ENCODE measurements at regions not wholly inside any gene's neighbourhood (a gene's known extent, or its start where the extent isn't known, plus 50 kb on each side); places are given as distances from the start of the nearest gene placed in this dataset.
"Not testable (repeated sequence)": the region's sequence is repeated elsewhere in the genome, so short reads cannot be mapped to it uniquely, and the experiment has no call there.

GRCh38 chr15:39030291-39031070 is 465.9 kb upstream of the RASGRP1 start:
- TF ChIP-seq TOX (CRISPR knock-in tag; IDR thresholded peaks at IDR 0.05; ENCODE audit: borderline replicate concordance) (no peak), SNAI2 (CRISPR knock-in tag; IDR thresholded peaks at IDR 0.05) (no peak), CSRNP3 (CRISPR knock-in tag; IDR thresholded peaks at IDR 0.05) (no peak)
- no peak for ATAC-seq

GRCh38 chr15:39031596-39031995 is 467.0 kb upstream of the RASGRP1 start:
- TF ChIP-seq CREB5 (CRISPR knock-in tag; IDR thresholded peaks at IDR 0.05; ENCODE audit: low read depth): no peak
- TF ChIP-seq ZNF70 (CRISPR knock-in tag; IDR thresholded peaks at IDR 0.05): no peak
- no peak for TF ChIP-seq ISL1 (CRISPR knock-in tag; IDR thresholded peaks at IDR 0.05)
- TF ChIP-seq CSDC2 (CRISPR knock-in tag; IDR thresholded peaks at IDR 0.05): no peak
- no peak for TF ChIP-seq ZFP30 (CRISPR knock-in tag; IDR thresholded peaks at IDR 0.05)
- no peak for TF ChIP-seq PPARA (CRISPR knock-in tag; IDR thresholded peaks at IDR 0.05; ENCODE audit: borderline replicate concordance)
- no peak for TF ChIP-seq TOX (CRISPR knock-in tag; IDR thresholded peaks at IDR 0.05; ENCODE audit: borderline replicate concordance)
- TF ChIP-seq, protein P1, sequence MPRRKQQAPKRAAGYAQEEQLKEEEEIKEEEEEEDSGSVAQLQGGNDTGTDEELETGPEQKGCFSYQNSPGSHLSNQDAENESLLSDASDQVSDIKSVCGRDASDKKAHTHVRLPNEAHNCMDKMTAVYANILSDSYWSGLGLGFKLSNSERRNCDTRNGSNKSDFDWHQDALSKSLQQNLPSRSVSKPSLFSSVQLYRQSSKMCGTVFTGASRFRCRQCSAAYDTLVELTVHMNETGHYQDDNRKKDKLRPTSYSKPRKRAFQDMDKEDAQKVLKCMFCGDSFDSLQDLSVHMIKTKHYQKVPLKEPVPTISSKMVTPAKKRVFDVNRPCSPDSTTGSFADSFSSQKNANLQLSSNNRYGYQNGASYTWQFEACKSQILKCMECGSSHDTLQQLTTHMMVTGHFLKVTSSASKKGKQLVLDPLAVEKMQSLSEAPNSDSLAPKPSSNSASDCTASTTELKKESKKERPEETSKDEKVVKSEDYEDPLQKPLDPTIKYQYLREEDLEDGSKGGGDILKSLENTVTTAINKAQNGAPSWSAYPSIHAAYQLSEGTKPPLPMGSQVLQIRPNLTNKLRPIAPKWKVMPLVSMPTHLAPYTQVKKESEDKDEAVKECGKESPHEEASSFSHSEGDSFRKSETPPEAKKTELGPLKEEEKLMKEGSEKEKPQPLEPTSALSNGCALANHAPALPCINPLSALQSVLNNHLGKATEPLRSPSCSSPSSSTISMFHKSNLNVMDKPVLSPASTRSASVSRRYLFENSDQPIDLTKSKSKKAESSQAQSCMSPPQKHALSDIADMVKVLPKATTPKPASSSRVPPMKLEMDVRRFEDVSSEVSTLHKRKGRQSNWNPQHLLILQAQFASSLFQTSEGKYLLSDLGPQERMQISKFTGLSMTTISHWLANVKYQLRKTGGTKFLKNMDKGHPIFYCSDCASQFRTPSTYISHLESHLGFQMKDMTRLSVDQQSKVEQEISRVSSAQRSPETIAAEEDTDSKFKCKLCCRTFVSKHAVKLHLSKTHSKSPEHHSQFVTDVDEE (CRISPR knock-in tag; IDR thresholded peaks at IDR 0.05): no peak
- TF ChIP-seq ZNF8 (CRISPR knock-in tag; IDR thresholded peaks at IDR 0.05): no peak
- TF ChIP-seq GLIS3 (CRISPR knock-in tag; IDR thresholded peaks at IDR 0.05): no peak
- no peak for TF ChIP-seq ARNTL (CRISPR knock-in tag; IDR thresholded peaks at IDR 0.05; ENCODE audit: borderline replicate concordance, low read depth)
- TF ChIP-seq RARB (CRISPR knock-in tag; IDR thresholded peaks at IDR 0.05): no peak
- no peak for TF ChIP-seq ZNF565 (CRISPR knock-in tag; conservative IDR thresholded peaks at IDR 0.05; ENCODE audit: low read depth)
- no peak for ATAC-seq

DNA sequence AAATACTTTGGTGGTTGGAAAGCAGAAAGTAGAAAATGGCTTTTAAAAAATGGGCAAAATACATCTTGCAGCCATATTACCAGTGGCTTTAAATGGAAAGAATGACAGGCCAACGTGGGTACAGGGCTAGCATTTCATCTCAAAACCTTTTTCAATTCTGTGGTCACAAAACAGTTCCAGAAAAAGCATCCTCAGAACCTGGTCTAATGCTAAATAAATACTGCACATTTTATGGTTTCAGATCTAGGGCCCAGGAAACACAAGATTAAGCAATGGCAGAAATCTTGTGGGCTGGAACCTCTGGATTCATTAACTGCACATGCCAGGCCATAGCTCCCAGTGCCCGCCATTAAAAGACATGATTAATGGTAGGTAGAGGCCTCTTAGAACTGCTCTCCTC is 470.2 kb upstream of the RASGRP1 start:
- ATAC-seq: no peak
- TF ChIP-seq ISL1 (CRISPR knock-in tag; IDR thresholded peaks at IDR 0.05) (no peak), BACH2 (CRISPR knock-in tag; IDR thresholded peaks at IDR 0.05; ENCODE audit: borderline replicate concordance) (no peak), CSDC2 (CRISPR knock-in tag; IDR thresholded peaks at IDR 0.05) (no peak), ZFP3 (CRISPR knock-in tag; IDR thresholded peaks at IDR 0.05) (no peak), CSRNP3 (CRISPR knock-in tag; IDR thresholded peaks at IDR 0.05) (no peak), RARB (CRISPR knock-in tag; IDR thresholded peaks at IDR 0.05) (no peak), ZNF8 (CRISPR knock-in tag; IDR thresholded peaks at IDR 0.05) (no peak), CREB5 (CRISPR knock-in tag; IDR thresholded peaks at IDR 0.05; ENCODE audit: low read depth) (no peak)
- TF ChIP-seq, protein P1 (CRISPR knock-in tag; IDR thresholded peaks at IDR 0.05): no peak

GRCh38 chr15:39037611-39038010 is 473.0 kb upstream of the RASGRP1 start:
- ATAC-seq: not testable (repeated sequence)
